HG03064 (cell line): ENCODE measurements at regions not wholly inside any gene's neighbourhood (a gene's known extent, or its start where the extent isn't known, plus 50 kb on each side); places are given as distances from the start of the nearest gene placed in this dataset.
A peak's percentile ranks its signal among the peaks of the same experiment; 100 is the strongest.
"Not testable (repeated sequence)": the region's sequence is repeated elsewhere in the genome, so short reads cannot be mapped to it uniquely, and the experiment has no call there.

Source experiments
- ATAC-seq: cut with Tn5 transposase; IDR thresholded peaks from one replicate; pipeline ENCODE4 v1.9.1; 2021; ENCODE audit warnings: low read depth; ENCODE audit not compliant: unreplicated experiment

GRCh38 chr13:65744836-65745235 lies 1485.3 kb downstream of the PCDH9 start:
- no peak for ATAC-seq

- no peak for ATAC-seq
These were observed 1497.0 kb downstream of the PCDH9 start for GRCh38 chr13:65733110-65733509.

GRCh38 chr13:65727070-65727469 lies 1503.1 kb downstream of the PCDH9 start:
- no peak for ATAC-seq

GRCh38 chr13:65725006-65725405 lies 1505.1 kb downstream of the PCDH9 start:
- no peak for ATAC-seq

GRCh38 chr13:65724226-65724625 lies 1505.9 kb downstream of the PCDH9 start:
- ATAC-seq: no peak

- ATAC-seq: no peak
These were observed 1507.6 kb downstream of the PCDH9 start for GRCh38 chr13:65722506-65722905.

GRCh38 chr13:65719831-65720230 lies 1510.3 kb downstream of the PCDH9 start:
- ATAC-seq: no peak

GRCh38 chr13:65710514-65710913 lies 1519.6 kb downstream of the PCDH9 start:
- no peak for ATAC-seq

- ATAC-seq: no peak
These were observed 1532.3 kb downstream of the PCDH9 start for GRCh38 chr13:65697843-65698242.

- no peak for ATAC-seq
These were observed 1550.9 kb downstream of the PCDH9 start for GRCh38 chr13:65679240-65679639.

- no peak for ATAC-seq
These were observed 1552.2 kb downstream of the PCDH9 start for GRCh38 chr13:65677906-65678305.

GRCh38 chr13:65675383-65675782 lies 1554.8 kb downstream of the PCDH9 start:
- ATAC-seq: not testable (repeated sequence)

- ATAC-seq: no peak
These were observed 1560.0 kb downstream of the PCDH9 start for GRCh38 chr13:65670014-65670625.

GRCh38 chr13:65660731-65661130 lies 1569.4 kb downstream of the PCDH9 start:
- ATAC-seq: no peak

- ATAC-seq: no peak
These were observed 1573.3 kb downstream of the PCDH9 start for GRCh38 chr13:65656740-65657329.

GRCh38 chr13:65653613-65654012 lies 1576.5 kb downstream of the PCDH9 start:
- ATAC-seq: no peak

GRCh38 chr13:65650321-65650720 lies 1579.8 kb downstream of the PCDH9 start:
- ATAC-seq: no peak

GRCh38 chr13:65642996-65643395 lies 1587.1 kb downstream of the PCDH9 start:
- no peak for ATAC-seq

- ATAC-seq: no peak
These were observed 1587.8 kb downstream of the PCDH9 start for GRCh38 chr13:65642301-65642700.

- ATAC-seq: peak; percentile 86
These were observed 1591.5 kb downstream of the PCDH9 start for GRCh38 chr13:65638572-65639168.

- ATAC-seq: no peak
These were observed 1596.3 kb downstream of the PCDH9 start for GRCh38 chr13:65633806-65634205.

GRCh38 chr13:65631078-65631477 lies 1599.1 kb downstream of the PCDH9 start:
- no peak for ATAC-seq
